GM23338 (cell line): ENCODE measurements at regions not wholly inside any gene's neighbourhood (a gene's known extent, or its start where the extent isn't known, plus 50 kb on each side); places are given as distances from the start of the nearest gene placed in this dataset.

Source experiments
- EZH2 ChIP-seq: fragments of 200-600 bp; sonication (generic); IDR thresholded peaks from one replicate; pipeline ENCODE4 v1.8.0; 2017; ENCODE audit warnings: antibody characterized with exemption, mild to moderate bottlenecking, low read depth; ENCODE audit not compliant: unreplicated experiment
- TF ChIP-seq, protein P1 (sequence below), 2 experiments: fragments of 200-600 bp in 1 of 2; sonication (generic) in 1 of 2; conservative IDR thresholded peaks; 2 replicates each; pipeline versions ENCODE4 v1.5.1 to v1.6.1; 2016 to 2017; ENCODE audit warnings: antibody characterized with exemption in 2 of 2, low read depth in 2 of 2, mild to moderate bottlenecking in 2 of 2, moderate library complexity in 1 of 2
- TF ChIP-seq, protein P2 (sequence below): IDR thresholded peaks from one replicate; pipeline ENCODE4 v1.6.1; 2018; ENCODE audit warnings: antibody characterized with exemption; ENCODE audit not compliant: unreplicated experiment

DNA sequence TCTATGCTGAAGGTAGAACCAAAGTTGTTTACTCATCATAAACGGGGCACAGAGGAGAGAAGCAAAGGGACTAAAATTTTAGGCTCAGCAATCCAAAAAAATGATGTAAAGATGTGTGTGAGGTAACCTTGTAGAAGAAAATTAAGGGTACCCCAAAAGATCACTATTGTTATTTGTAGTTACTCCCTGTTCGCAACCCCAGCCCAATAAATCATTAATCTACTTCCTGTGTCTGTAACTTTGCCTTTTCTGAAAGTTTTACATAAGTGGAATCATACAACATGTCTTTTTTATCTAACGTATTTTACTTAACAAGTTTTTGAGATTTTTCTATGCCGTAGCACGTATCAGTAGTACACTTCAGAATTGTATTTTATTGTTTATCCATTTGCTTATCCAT, 1114.8 kb upstream of the GJE1 start:
- TF ChIP-seq, protein P1, sequence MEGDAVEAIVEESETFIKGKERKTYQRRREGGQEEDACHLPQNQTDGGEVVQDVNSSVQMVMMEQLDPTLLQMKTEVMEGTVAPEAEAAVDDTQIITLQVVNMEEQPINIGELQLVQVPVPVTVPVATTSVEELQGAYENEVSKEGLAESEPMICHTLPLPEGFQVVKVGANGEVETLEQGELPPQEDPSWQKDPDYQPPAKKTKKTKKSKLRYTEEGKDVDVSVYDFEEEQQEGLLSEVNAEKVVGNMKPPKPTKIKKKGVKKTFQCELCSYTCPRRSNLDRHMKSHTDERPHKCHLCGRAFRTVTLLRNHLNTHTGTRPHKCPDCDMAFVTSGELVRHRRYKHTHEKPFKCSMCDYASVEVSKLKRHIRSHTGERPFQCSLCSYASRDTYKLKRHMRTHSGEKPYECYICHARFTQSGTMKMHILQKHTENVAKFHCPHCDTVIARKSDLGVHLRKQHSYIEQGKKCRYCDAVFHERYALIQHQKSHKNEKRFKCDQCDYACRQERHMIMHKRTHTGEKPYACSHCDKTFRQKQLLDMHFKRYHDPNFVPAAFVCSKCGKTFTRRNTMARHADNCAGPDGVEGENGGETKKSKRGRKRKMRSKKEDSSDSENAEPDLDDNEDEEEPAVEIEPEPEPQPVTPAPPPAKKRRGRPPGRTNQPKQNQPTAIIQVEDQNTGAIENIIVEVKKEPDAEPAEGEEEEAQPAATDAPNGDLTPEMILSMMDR (conservative IDR thresholded peaks at IDR 0.05; ENCODE audit: low read depth in 2 of 2): no peak
- TF ChIP-seq, protein P2, sequence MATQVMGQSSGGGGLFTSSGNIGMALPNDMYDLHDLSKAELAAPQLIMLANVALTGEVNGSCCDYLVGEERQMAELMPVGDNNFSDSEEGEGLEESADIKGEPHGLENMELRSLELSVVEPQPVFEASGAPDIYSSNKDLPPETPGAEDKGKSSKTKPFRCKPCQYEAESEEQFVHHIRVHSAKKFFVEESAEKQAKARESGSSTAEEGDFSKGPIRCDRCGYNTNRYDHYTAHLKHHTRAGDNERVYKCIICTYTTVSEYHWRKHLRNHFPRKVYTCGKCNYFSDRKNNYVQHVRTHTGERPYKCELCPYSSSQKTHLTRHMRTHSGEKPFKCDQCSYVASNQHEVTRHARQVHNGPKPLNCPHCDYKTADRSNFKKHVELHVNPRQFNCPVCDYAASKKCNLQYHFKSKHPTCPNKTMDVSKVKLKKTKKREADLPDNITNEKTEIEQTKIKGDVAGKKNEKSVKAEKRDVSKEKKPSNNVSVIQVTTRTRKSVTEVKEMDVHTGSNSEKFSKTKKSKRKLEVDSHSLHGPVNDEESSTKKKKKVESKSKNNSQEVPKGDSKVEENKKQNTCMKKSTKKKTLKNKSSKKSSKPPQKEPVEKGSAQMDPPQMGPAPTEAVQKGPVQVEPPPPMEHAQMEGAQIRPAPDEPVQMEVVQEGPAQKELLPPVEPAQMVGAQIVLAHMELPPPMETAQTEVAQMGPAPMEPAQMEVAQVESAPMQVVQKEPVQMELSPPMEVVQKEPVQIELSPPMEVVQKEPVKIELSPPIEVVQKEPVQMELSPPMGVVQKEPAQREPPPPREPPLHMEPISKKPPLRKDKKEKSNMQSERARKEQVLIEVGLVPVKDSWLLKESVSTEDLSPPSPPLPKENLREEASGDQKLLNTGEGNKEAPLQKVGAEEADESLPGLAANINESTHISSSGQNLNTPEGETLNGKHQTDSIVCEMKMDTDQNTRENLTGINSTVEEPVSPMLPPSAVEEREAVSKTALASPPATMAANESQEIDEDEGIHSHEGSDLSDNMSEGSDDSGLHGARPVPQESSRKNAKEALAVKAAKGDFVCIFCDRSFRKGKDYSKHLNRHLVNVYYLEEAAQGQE: no peak
- no peak for TF ChIP-seq EZH2
